Adrenal gland (tissue), 5 donors: ENCODE measurements at regions not wholly inside any gene's neighbourhood (a gene's known extent, or its start where the extent isn't known, plus 50 kb on each side); places are given as distances from the start of the nearest gene placed in this dataset.

Experiments used
- POLR2A ChIP-seq, 2 donors: fragments of 450-650 bp; IDR thresholded peaks; one replicate each; pipeline ENCODE4 v1.6.1; 2017; ENCODE audit warnings: antibody characterized with exemption in 2 of 2, mild to moderate bottlenecking in 2 of 2, moderate library complexity in 1 of 2
- TF ChIP-seq, protein P1 (sequence below), 6 experiments: fragments of 450-650 bp in 4 of 6; fragments of 200-600 bp in 2 of 6; sonication (generic) in 1 of 6; IDR thresholded peaks; 1 replicate in 5 of 6; 2 replicates in 1 of 6; pipeline versions ENCODE4 v1.5.1 to v1.8.0; 2016 to 2021; ENCODE audit warnings: antibody characterized with exemption in 6 of 6, mild to moderate bottlenecking in 2 of 6, moderate library complexity in 1 of 6
- donor health status: DM: no; HTN: no; CAD: no.

DNA sequence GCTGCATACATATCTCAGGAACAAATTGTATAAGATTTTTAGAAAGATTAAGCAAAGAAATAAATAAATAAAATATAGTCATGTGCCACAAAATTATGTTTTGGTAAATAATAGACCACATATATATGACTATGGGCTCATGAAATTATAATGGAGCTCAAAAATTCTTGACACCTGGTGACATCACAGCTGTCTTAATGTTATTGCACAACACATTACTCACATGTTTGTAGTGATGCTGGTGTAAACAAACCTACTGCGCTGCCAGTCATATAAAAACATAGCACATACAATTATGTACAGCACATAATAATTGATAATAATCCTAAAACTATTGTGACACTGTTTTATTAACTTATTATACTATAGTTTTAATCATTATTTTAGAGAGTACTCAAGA is 1159.1 kb downstream of the SI start:
- TF ChIP-seq, protein P1, sequence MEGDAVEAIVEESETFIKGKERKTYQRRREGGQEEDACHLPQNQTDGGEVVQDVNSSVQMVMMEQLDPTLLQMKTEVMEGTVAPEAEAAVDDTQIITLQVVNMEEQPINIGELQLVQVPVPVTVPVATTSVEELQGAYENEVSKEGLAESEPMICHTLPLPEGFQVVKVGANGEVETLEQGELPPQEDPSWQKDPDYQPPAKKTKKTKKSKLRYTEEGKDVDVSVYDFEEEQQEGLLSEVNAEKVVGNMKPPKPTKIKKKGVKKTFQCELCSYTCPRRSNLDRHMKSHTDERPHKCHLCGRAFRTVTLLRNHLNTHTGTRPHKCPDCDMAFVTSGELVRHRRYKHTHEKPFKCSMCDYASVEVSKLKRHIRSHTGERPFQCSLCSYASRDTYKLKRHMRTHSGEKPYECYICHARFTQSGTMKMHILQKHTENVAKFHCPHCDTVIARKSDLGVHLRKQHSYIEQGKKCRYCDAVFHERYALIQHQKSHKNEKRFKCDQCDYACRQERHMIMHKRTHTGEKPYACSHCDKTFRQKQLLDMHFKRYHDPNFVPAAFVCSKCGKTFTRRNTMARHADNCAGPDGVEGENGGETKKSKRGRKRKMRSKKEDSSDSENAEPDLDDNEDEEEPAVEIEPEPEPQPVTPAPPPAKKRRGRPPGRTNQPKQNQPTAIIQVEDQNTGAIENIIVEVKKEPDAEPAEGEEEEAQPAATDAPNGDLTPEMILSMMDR (IDR thresholded peaks at IDR 0.05) = no peak
- no peak for TF ChIP-seq POLR2A (IDR thresholded peaks at IDR 0.05)
